ENCODE measurements at regions not wholly inside any gene's neighbourhood (a gene's known extent, or its start where the extent isn't known, plus 50 kb on each side); places are given as distances from the start of the nearest gene placed in this dataset.

GRCh38 chr1:60173729-60174505 lies 100.3 kb upstream of the C1orf87 start:
- ChIA-PET CTCF (no interaction called here), POLR2A (no interaction called here)

- POLR2A ChIA-PET: no interaction called here
- CTCF ChIA-PET: no interaction called here
These were observed 99.4 kb upstream of the C1orf87 start for GRCh38 chr1:60173006-60173405.

GRCh38 chr1:60171801-60172200 lies 98.2 kb upstream of the C1orf87 start:
- CTCF ChIA-PET: no interaction called here
- POLR2A ChIA-PET: no interaction called here

- POLR2A ChIA-PET: no interaction called here
These were observed 97.1 kb upstream of the C1orf87 start for GRCh38 chr1:60170709-60171108.

GRCh38 chr1:60169206-60169605 lies 95.6 kb upstream of the C1orf87 start:
- CTCF ChIA-PET: no interaction called here
- POLR2A ChIA-PET: no interaction called here

More at GRCh38 chr1:60170709-60171108, 97.1 kb upstream of the C1orf87 start:
- CTCF ChIA-PET: no interaction called here

- CTCF ChIA-PET: no interaction called here
- POLR2A ChIA-PET: no interaction called here
These were observed 89.4 kb upstream of the C1orf87 start for GRCh38 chr1:60162936-60163335.

GRCh38 chr1:60160141-60160540 lies 86.6 kb upstream of the C1orf87 start:
- ChIA-PET CTCF (no interaction called here), POLR2A (no interaction called here)

GRCh38 chr1:60156371-60156770 lies 82.8 kb upstream of the C1orf87 start:
- ChIA-PET CTCF (no interaction called here), POLR2A (no interaction called here)

- CTCF ChIA-PET: no interaction called here
- POLR2A ChIA-PET: no interaction called here
These were observed 80.4 kb upstream of the C1orf87 start for GRCh38 chr1:60153961-60154360.

GRCh38 chr1:60152891-60153290 lies 79.3 kb upstream of the C1orf87 start:
- POLR2A ChIA-PET: no interaction called here
- CTCF ChIA-PET: no interaction called here

- CTCF ChIA-PET: no interaction called here
- POLR2A ChIA-PET: no interaction called here
These were observed 77.7 kb upstream of the C1orf87 start for GRCh38 chr1:60151311-60151710.

- POLR2A ChIA-PET: no interaction called here
- CTCF ChIA-PET: no interaction called here
These were observed 75.7 kb upstream of the C1orf87 start for GRCh38 chr1:60149251-60149650.

- CTCF ChIA-PET: no interaction called here
- POLR2A ChIA-PET: no interaction called here
These were observed 73.3 kb upstream of the C1orf87 start for GRCh38 chr1:60146884-60147283.

GRCh38 chr1:60145771-60146170 lies 72.2 kb upstream of the C1orf87 start:
- POLR2A ChIA-PET: no interaction called here
- CTCF ChIA-PET: no interaction called here

GRCh38 chr1:60141743-60142142 lies 68.2 kb upstream of the C1orf87 start:
- POLR2A ChIA-PET: no interaction called here
- CTCF ChIA-PET: no interaction called here

GRCh38 chr1:60141276-60141675 lies 67.7 kb upstream of the C1orf87 start:
- ChIA-PET CTCF (no interaction called here), POLR2A (no interaction called here)

- CTCF ChIA-PET: no interaction called here
These were observed 63.8 kb upstream of the C1orf87 start for GRCh38 chr1:60137406-60137805.

GRCh38 chr1:60136395-60136794 lies 62.8 kb upstream of the C1orf87 start:
- POLR2A ChIA-PET: no interaction called here
- CTCF ChIA-PET: no interaction called here

More at GRCh38 chr1:60137406-60137805, 63.8 kb upstream of the C1orf87 start:
- POLR2A ChIA-PET: no interaction called here

GRCh38 chr1:60134716-60135115 lies 61.1 kb upstream of the C1orf87 start:
- ChIA-PET CTCF (no interaction called here), POLR2A (no interaction called here)

GRCh38 chr1:60133848-60134247 lies 60.3 kb upstream of the C1orf87 start:
- ChIA-PET POLR2A (no interaction called here), CTCF (no interaction called here)

GRCh38 chr1:60133000-60133673 lies 59.6 kb upstream of the C1orf87 start:
- ChIA-PET CTCF (no interaction called here), POLR2A (no interaction called here)

GRCh38 chr1:60132108-60132507 lies 58.5 kb upstream of the C1orf87 start:
- POLR2A ChIA-PET: no interaction called here
- CTCF ChIA-PET: no interaction called here
